Loucy (cell line): ENCODE measurements at regions not wholly inside any gene's neighbourhood (a gene's known extent, or its start where the extent isn't known, plus 50 kb on each side); places are given as distances from the start of the nearest gene placed in this dataset.
"Not testable (repeated sequence)": the region's sequence is repeated elsewhere in the genome, so short reads cannot be mapped to it uniquely, and the experiment has no call there.

ENCODE experiments used
- EZH2phosphoT487 ChIP-seq: fragments of 200-600 bp; IDR thresholded peaks from 2 replicates; pipeline ENCODE4 v1.6.1; 2018; ENCODE audit warnings: antibody characterized with exemption, mild to moderate bottlenecking, moderate library complexity, borderline replicate concordance
- TF ChIP-seq, protein P1 (sequence below): fragments of 200-600 bp; sonication (generic); conservative IDR thresholded peaks from 2 replicates; pipeline ENCODE4 v1.5.1; 2014; ENCODE audit warnings: mild to moderate bottlenecking, antibody characterized with exemption, low read length

DNA sequence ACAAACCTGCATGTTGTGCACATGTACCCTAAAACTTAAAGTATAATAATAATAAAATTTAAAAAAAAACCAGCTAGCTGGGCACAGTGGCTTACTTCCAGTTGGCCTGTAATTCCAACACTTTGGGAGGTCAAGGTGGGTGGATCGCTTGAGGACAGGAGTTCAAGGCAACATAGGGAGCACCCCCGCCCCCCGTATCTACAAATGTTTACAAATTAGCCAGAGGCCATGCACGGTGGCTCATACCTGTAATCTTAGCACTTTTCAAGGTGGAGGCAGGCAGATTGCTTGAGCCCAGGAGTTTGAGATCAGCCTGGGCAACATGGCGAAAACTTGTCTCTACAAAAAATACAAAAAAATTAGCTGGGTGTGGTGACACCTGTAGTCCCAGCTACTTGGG is 58.3 kb upstream of the NXT1 start:
- TF ChIP-seq, protein P1, sequence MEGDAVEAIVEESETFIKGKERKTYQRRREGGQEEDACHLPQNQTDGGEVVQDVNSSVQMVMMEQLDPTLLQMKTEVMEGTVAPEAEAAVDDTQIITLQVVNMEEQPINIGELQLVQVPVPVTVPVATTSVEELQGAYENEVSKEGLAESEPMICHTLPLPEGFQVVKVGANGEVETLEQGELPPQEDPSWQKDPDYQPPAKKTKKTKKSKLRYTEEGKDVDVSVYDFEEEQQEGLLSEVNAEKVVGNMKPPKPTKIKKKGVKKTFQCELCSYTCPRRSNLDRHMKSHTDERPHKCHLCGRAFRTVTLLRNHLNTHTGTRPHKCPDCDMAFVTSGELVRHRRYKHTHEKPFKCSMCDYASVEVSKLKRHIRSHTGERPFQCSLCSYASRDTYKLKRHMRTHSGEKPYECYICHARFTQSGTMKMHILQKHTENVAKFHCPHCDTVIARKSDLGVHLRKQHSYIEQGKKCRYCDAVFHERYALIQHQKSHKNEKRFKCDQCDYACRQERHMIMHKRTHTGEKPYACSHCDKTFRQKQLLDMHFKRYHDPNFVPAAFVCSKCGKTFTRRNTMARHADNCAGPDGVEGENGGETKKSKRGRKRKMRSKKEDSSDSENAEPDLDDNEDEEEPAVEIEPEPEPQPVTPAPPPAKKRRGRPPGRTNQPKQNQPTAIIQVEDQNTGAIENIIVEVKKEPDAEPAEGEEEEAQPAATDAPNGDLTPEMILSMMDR, result not testable (repeated sequence)
- not testable (repeated sequence) for TF ChIP-seq EZH2phosphoT487
